ENCODE measurements at regions not wholly inside any gene's neighbourhood (a gene's known extent, or its start where the extent isn't known, plus 50 kb on each side); places are given as distances from the start of the nearest gene placed in this dataset.
"Not testable (repeated sequence)": the region's sequence is repeated elsewhere in the genome, so short reads cannot be mapped to it uniquely, and the experiment has no call there.

DNA sequence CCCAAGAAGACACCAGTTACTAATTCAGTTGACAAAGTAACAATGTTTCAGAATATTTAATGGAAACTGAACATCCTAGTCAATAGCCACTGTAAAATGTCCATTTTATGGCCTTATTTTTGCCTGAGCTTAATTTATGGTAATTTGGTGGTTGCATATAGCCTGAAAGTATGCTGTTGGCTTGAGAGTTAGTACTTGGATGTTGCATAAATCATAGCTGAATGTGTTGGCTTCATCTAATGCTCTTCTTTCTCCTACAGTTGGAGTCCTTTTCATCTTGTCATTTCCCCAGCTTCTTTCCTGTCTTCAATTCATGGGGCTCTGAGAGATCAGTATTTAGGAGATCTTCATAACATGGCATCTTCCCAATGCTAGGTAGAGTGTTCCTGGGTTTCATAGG is 164.6 kb downstream of the MAT2B start:
- no peak for DNase-seq
- in situ Hi-C loops (cut with HindIII; ENCODE audit: low pct_ligation_motif_present, low pct_unique_long_range_greater_than_20kb, low sequenced_read_pairs): no loop called here

DNA sequence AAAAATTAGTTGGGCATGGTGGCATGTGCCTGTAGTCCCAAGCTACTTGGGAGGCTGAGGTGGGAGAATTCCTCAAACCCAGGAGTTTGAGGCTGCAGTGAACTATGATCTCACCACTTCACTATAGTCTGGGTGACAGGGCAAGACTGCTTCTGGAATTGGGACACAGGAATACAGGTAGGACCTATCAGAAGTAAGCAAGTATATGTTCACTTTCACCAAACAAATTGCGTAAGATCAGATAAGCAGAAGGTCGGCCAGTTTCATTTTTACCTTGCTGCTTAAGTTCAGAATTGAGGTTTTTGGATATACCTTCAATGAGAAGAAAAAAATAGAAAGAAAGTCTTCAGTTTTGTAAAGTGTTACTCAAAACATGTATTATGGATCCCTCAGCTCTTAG is 171.7 kb downstream of the MAT2B start:
- DNase-seq: no peak
- in situ Hi-C loops (cut with HindIII; ENCODE audit: low pct_ligation_motif_present, low pct_unique_long_range_greater_than_20kb, low sequenced_read_pairs): no loop called here

DNA sequence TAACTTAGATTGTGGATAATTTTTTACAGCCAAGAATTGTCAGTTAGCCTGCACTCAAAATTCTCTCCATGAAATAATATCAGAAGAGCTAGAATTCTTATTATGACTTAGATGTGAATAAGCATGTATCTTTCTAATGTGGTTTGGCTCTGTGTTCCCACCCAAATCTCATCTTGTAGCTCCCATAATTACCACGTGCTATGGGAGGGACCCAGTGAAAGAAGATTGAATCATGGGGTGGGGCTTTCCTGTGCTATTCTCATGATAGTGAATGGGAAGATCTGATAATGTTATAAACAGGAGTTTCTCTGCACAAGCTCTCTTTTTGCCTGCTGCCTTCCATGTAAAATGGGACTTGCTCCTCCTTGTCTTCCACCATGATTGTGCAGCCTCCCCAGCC is 176.8 kb downstream of the MAT2B start:
- in situ Hi-C loops (cut with HindIII; ENCODE audit: low pct_ligation_motif_present, low pct_unique_long_range_greater_than_20kb, low sequenced_read_pairs): no loop called here

DNA sequence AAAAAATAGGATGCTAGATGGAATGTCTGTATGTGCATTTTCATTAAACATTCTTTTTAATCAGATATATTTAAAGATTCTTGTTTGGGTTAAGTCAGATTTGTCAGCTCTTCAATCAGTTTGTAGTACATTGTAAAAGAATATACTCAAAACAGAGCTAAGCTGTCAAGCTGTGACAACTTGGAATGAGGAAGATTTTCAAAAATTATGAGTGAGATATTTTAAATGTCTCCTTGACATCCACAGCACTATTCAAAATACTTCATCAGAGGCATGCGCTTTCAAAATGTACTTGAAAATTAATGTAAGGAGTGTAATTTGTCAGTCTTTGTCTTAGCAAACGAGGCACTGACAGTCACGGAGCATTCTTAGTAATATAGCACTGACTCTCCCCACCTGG is 182.0 kb downstream of the MAT2B start:
- in situ Hi-C loops (cut with HindIII; ENCODE audit: low pct_ligation_motif_present, low pct_unique_long_range_greater_than_20kb, low sequenced_read_pairs): no loop called here
- DNase-seq: no peak

More for the DNA sequence above, 176.8 kb downstream of the MAT2B start:
- DNase-seq: no peak

DNA sequence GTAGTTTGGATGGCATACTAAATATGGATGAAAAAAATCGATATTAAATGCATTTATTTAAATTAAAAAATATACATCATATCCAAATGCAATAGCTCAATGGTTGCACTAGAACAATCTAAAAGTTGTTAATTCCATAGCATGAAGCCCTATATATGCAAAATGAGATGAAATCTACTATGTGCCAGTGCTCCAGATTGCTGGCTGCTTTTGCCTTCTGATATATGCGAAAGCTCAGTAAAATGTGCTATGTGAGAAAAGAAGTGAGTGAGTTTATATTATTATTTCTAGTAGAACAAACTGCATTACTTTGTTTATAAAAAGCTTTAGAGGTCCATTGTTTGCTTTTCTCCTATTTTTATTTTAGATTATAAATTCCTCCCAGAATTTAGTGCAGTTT is 186.7 kb downstream of the MAT2B start:
- DNase-seq: no peak
- in situ Hi-C loops (cut with HindIII; ENCODE audit: low pct_ligation_motif_present, low pct_unique_long_range_greater_than_20kb, low sequenced_read_pairs): no loop called here

DNA sequence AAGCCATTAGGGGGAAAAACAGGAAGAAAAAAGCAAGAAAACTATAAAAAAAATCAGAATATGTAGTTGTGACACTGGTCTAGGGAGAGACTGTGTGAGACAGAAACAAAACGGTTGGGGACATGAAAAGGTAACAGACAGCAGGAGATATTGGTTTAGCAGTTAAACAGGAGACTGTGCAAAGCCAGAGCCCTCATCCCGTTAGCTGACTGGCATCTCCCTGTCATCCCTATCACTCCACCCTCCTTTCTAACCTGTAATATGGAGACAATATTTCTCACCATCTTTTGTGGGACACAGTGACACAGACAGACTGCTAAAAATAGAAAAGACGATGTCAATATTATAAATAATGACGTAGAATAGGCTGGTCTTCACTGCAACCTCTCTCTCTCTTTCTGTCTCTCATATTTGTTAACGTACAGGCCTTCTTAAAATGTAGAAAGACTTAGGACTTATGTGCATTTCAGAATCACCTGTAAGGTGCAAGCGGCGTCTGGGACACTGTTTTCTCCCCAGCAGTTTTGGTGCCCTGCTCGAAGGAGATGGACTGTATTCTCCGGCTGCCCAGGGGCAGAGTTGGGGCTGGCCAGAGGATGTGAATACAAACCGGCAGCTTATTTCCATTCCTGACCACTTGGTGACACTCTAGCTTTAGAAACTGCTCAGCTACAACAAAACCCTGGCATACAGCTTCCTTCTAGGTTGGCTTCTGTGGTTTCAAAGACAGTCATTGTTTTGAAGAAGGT is 190.6 kb downstream of the MAT2B start:
- in situ Hi-C loops (cut with HindIII; ENCODE audit: low pct_ligation_motif_present, low pct_unique_long_range_greater_than_20kb, low sequenced_read_pairs): no loop called here
- peak; percentile 50 for DNase-seq

DNA sequence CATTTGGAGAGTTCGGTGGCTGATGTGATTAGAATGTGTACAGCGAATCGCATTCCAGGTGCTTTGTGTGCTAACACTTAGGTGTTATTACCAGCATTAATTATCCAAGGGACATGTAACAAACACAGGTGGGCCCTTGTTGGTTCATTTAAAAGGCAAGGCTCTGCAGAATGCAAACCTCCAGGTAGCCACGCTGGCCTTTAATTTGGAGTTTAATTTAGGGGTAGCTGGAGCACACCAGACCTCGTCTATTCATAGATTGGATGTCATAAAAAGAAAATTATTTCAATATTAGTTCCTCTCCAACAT is 191.1 kb downstream of the MAT2B start:
- in situ Hi-C loops (cut with HindIII; ENCODE audit: low pct_ligation_motif_present, low pct_unique_long_range_greater_than_20kb, low sequenced_read_pairs): no loop called here

DNA sequence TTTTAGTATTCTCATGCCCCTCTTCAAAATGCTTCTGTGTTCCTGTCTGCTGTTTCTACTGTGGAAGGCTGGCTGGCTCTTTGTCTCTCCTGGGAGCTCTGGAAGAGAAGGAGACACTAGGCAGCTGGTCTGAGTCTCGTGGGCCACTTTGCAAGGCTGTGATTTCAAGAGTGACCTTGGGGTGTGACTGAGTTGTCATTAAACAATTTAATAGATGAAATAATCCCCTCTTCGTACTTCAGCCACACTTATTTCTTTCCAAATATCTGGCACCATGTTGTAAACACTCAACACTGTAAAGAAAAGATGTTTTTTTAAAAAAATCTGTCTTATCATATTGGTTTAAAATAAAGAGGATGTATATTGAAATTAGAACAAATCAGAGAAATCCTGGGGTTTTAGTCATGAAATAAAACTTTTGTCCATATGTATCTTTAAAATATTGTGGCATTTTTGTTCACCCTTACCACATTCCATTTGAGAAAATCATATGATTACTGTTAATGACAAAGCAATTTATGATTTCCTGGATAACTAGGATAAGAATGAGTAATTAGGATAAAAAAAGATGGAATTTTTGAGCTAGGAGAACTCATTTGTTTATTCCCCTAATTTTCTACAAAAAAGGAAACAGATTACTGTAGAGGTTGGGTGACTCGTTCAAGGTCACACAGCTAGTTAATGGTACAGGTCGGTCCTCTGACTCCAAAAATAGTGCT is 200.8 kb downstream of the MAT2B start:
- in situ Hi-C loops (cut with HindIII; ENCODE audit: low pct_ligation_motif_present, low pct_unique_long_range_greater_than_20kb, low sequenced_read_pairs): no loop called here
- no peak for DNase-seq

More for the DNA sequence above, 191.1 kb downstream of the MAT2B start:
- no peak for DNase-seq

DNA sequence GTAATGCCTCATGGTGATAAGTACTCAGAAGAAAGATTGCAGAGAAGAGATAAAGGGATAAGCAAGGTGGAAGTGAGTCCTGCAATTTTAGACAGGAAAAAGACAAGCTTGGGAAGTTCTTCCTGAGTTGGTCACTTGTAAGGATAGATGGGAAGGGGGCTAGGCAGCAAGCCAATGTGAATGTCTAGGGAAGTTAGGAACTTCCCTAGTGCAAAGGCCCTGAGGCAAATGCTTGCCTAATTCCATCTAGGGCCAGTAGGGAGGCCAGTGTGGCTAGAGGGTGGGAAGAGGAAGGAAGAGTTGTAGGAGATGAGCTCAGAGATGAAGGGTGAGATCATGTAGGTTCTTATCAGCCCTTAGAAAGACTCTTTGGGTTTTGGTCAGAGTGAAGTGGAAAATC is 206.6 kb downstream of the MAT2B start:
- in situ Hi-C loops (cut with HindIII; ENCODE audit: low pct_ligation_motif_present, low pct_unique_long_range_greater_than_20kb, low sequenced_read_pairs): no loop called here
- DNase-seq: no peak

DNA sequence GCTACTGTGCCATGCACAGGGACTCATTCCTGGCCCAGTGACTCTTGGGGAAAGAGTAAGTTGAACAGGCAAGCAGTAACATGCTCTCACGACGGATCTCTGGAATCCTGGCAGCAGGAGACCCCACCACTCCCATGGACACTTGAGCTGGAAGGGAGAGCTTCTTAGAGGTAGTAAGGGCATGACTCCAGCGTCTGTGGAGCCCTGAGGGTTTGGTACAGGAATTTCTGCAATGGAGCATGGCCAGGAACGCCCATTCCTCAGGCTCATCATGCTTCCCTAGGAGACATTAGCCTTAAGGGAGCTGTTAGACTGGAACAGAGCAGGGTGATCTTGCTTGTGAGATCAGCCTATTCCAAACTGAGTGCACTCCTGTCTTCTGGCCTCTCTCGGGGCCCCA is 212.9 kb downstream of the MAT2B start:
- in situ Hi-C loops (cut with HindIII; ENCODE audit: low pct_ligation_motif_present, low pct_unique_long_range_greater_than_20kb, low sequenced_read_pairs): no loop called here
- DNase-seq: no peak

DNA sequence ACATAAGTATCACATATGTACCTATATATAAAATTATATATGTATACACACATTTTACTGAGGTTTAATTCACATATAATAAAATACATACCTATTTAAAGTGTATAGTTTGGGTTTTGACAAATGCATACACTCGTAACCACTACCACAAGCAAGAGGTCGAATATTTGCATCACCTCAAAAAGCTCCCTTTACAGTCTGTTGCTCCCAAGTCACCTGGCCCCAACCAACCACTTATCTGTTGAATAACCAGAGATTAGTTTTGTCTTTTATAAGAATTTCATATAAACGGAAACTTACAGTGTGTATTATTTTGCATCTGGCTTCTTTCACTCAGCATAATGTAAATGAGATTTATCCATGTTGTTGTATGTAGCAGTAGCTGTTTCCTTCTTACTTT is 218.9 kb downstream of the MAT2B start:
- in situ Hi-C loops (cut with HindIII; ENCODE audit: low pct_ligation_motif_present, low pct_unique_long_range_greater_than_20kb, low sequenced_read_pairs): no loop called here

DNA sequence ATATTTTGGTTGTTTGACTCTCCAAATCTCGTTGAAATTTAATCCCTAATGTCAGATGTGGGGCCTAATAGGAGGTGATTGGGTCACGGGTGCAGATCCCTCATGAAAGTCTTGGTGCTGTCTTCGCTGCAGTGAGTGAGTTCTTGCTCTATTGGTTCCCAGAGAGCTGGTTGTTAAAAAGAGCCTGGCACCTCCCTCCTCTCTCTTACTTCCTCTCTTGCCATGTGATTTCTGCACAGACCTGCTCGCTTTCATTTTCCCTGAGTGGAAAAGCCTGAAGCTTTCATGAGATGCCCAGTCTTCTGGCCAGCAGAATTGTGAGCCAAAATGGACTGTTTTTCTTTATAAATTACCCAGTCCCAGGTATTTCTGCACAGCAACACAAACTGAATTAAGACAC is 221.6 kb downstream of the MAT2B start:
- DNase-seq: no peak
- in situ Hi-C loops (cut with HindIII; ENCODE audit: low pct_ligation_motif_present, low pct_unique_long_range_greater_than_20kb, low sequenced_read_pairs): no loop called here

More for the DNA sequence above, 218.9 kb downstream of the MAT2B start:
- no peak for DNase-seq

DNA sequence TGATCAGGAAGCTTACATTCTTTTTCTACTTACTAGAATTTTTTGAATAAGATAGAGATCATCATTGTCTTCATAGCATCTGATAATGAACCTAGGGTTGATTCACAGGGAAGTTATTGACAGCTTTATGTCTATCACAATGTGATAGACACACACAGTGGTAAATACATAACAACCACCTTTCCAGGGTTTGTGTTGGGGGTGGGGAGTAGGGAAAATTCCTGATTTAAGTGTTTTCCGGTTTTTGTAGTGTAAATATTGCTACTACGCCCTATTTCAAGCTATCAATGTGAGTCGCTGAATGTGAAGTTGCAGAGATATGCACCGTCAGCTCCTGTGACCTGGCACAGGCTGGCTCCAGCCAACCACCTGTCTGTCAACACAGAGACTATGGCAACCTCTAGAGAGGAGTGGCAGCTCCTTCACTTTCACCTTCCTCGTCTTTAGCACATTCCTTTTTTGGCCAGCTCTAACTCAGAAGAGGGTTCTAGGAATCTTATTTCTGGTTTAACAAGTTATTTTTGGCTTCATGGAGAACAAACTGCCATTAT is 224.9 kb downstream of the MAT2B start:
- DNase-seq: no peak
- in situ Hi-C loops (cut with HindIII; ENCODE audit: low pct_ligation_motif_present, low pct_unique_long_range_greater_than_20kb, low sequenced_read_pairs): no loop called here

DNA sequence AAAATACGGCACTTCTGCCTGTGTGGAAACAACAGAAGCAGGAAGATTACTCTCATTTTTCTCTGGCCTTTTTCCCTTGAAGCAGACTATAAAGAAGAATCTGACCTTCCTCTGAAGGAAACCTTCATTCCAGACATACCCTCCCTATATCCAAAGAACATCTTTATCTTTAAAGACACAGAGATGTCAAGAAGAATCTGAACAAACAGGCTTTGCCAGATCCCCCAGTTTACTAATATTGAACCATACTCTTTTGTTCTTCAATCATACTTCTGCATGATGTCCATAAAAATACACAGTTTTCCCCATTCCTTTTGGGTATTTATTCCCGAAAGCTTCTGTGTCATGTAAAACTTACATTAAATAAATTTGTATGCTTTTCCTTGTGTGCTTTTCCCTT is 225.8 kb downstream of the MAT2B start:
- no peak for DNase-seq
- in situ Hi-C loops (cut with HindIII; ENCODE audit: low pct_ligation_motif_present, low pct_unique_long_range_greater_than_20kb, low sequenced_read_pairs): no loop called here

DNA sequence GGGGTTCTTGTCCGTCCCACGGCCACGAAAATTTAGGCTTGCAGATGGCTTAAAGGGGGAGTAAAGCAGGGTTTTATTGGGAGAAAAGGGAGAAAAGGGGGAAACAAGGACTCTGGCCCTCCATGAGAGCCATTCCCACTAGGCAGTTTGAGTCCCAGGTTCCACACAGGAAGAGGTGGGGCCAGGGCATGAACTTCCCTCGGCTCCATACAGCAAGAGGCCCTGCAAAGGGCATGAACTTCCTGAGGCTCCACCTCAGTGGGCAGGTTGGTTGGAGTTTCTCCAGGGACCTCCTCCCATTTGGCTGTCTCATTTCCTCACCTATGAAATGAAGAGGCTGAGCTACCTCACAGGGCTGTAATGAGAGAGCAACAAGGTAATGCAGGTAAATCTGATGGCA is 229.7 kb downstream of the MAT2B start:
- DNase-seq: no peak
- in situ Hi-C loops (cut with HindIII; ENCODE audit: low pct_ligation_motif_present, low pct_unique_long_range_greater_than_20kb, low sequenced_read_pairs): no loop called here

DNA sequence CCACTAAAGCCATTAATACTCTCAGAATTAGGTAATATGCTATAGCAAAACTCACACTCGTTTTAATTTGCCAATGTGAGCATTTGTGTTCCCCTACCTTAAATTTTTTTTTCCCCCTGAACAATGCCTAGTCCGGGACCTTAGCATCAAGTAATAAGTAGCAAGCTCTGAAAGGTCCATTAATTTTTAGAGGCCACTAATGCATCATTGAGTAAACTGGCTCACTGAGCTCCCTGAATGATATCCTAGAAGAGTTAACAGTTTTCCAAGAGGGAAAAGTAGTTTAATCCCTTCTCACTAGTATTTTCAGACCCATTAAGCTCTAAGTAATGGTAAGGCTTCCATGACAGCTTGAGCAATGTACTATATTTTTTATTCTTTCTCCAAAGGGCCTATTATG is 242.2 kb downstream of the MAT2B start:
- DNase-seq: no peak
- in situ Hi-C loops (cut with HindIII; ENCODE audit: low pct_ligation_motif_present, low pct_unique_long_range_greater_than_20kb, low sequenced_read_pairs): no loop called here

DNA sequence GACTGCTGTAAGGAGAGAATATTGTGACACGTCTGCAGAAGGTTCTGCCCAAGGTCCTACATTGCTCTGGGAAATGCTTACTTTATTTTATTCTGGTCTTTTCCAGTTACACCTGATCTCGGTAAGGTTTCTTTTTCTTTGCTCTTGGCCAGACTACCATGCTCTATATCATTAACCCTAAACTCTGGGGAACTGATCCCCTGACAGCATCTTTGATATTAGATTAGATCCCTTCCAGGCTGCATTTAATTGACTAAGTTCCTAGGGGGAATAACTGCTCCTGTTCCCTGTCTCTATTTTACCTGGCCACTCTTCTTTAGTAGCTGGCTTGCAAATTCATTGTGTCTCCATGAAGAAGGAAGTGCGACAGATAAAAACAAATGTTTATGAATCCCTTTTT is 243.5 kb downstream of the MAT2B start:
- in situ Hi-C loops (cut with HindIII; ENCODE audit: low pct_ligation_motif_present, low pct_unique_long_range_greater_than_20kb, low sequenced_read_pairs): no loop called here
- no peak for DNase-seq

DNA sequence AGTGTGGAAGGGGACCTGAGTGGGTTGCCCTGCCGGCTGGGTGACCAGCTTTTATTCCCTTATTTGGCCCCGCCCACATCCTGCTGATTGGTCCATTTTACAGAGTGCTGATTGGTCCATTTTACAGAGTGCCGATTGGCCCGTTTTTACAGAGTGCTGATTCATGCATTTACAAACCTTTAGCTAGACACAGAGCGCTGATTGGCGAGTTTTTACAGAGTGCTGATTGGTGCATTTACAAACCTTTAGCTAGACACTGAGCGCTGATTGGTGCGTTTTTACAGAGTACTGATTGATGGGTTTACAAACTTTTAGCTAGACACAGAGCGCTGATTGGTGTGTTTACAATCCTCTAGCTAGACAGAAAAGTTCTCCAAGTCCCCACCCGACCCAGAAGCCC is 245.0 kb downstream of the MAT2B start:
- in situ Hi-C loops (cut with HindIII; ENCODE audit: low pct_ligation_motif_present, low pct_unique_long_range_greater_than_20kb, low sequenced_read_pairs); DNase-seq: not testable (repeated sequence)

DNA sequence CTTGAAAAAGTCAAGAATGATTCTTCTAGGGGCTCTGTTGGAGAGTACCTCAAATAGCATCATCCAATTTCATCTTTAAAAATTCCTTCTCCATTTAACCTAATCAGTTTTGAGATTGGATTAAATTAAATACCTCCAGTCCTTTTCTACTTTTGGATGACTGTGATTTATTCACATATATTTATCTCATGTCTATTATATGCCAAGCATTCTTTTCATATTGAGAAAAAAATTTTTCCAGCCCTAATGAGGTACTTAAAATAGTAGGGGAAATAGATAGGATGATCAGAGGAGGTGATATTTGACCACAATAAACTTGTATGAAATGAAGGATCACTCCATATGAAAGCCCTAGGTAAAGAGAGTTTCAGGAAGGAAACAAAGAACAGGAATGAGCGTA is 250.1 kb downstream of the MAT2B start:
- in situ Hi-C loops (cut with HindIII; ENCODE audit: low pct_ligation_motif_present, low pct_unique_long_range_greater_than_20kb, low sequenced_read_pairs): no loop called here
- no peak for DNase-seq

DNA sequence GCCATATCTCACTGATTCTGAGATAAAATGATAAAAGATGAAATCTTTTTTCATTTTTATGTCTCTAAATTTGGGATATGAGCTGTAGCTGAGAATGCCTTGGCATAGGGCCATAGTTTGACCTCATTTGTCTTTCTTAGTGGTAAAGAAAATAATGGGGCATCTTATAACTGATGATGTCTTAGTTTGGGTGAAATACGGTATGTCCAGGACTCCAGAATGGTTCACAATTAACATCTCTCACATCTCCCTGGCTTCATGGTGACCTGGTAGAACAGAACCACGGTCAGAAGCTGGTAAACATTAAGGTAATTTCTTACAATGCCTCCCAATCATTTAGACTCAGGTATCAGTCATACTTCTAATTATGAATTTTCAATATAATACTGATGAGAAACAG is 250.8 kb downstream of the MAT2B start:
- no peak for DNase-seq

More for the DNA sequence above, 250.8 kb downstream of the MAT2B start:
- in situ Hi-C loops (cut with HindIII; ENCODE audit: low pct_ligation_motif_present, low pct_unique_long_range_greater_than_20kb, low sequenced_read_pairs): no loop called here
